Nephron progenitor cell (in vitro differentiated cells): ENCODE measurements at regions not wholly inside any gene's neighbourhood (a gene's known extent, or its start where the extent isn't known, plus 50 kb on each side); places are given as distances from the start of the nearest gene placed in this dataset.

ENCODE experiments used
- DNase-seq: peaks from one replicate; pipeline ENCODE4 v3.0.0; 2021
- H3K27ac Mint-ChIP-seq: 2 replicates; pipeline ENCODE4 v1.8.0; 2021; ENCODE audit warnings: mild to moderate bottlenecking, moderate library complexity, mixed read lengths
- H3K27me3 Mint-ChIP-seq: 2 replicates; pipeline ENCODE4 v1.8.0; 2021; ENCODE audit warnings: mild to moderate bottlenecking, low read depth, mixed read lengths; ENCODE audit not compliant: poor library complexity
- H3K36me3 Mint-ChIP-seq: 2 replicates; pipeline ENCODE4 v1.8.0; 2021; ENCODE audit warnings: low read depth, mixed read lengths
- H3K4me1 Mint-ChIP-seq: 2 replicates; pipeline ENCODE4 v1.8.0; 2021; ENCODE audit warnings: mixed read lengths
- H3K4me3 Mint-ChIP-seq: 2 replicates; pipeline ENCODE4 v1.8.0; 2021; ENCODE audit warnings: mild to moderate bottlenecking, moderate library complexity, mixed read lengths
- H3K9me3 Mint-ChIP-seq: 2 replicates; pipeline ENCODE4 v1.8.0; 2021; ENCODE audit warnings: mild to moderate bottlenecking, moderate library complexity, mixed read lengths
- CTCF ChIP-seq: fragments of 200-600 bp; sonication (generic); IDR thresholded peaks from 2 replicates; pipeline ENCODE4 v1.5.0; 2021; ENCODE audit warnings: antibody characterized with exemption

- no peak for TF ChIP-seq CTCF
- DNase-seq = no peak
- Mint-ChIP-seq H3K9me3 (no peaks in the 10 kb centered on the region), H3K4me3 (no peak overlapping the region), H3K27me3 (peaks cover 7% of the 10 kb centered on the region), H3K36me3 (no peaks in the 10 kb centered on the region), H3K4me1 (peaks cover 25% of the 10 kb centered on the region), H3K27ac (no peak overlapping the region)
These were observed 89.4 kb upstream of the GATA6 start for GRCh38 chr18:22080035-22080434.

- Mint-ChIP-seq H3K9me3 (no peaks in the 10 kb centered on the region), H3K27ac (no peak overlapping the region), H3K4me1 (peaks cover 26% of the 10 kb centered on the region), H3K4me3 (no peak overlapping the region), H3K27me3 (peaks cover 7% of the 10 kb centered on the region), H3K36me3 (no peaks in the 10 kb centered on the region)
- DNase-seq = no peak
- no peak for TF ChIP-seq CTCF
These were observed 87.0 kb upstream of the GATA6 start for GRCh38 chr18:22082408-22082807.

GRCh38 chr18:22084547-22084946 is 84.8 kb upstream of the GATA6 start:
- Mint-ChIP-seq H3K36me3 (no peaks in the 10 kb centered on the region), H3K27ac (no peak overlapping the region), H3K4me1 (peaks cover 36% of the 10 kb centered on the region), H3K4me3 (no peak overlapping the region), H3K9me3 (no peaks in the 10 kb centered on the region), H3K27me3 (peaks cover 3% of the 10 kb centered on the region)
- TF ChIP-seq CTCF = no peak
- no peak for DNase-seq

GRCh38 chr18:22086973-22087372 is 82.4 kb upstream of the GATA6 start:
- Mint-ChIP-seq H3K4me1 (peaks cover 25% of the 10 kb centered on the region), H3K9me3 (no peaks in the 10 kb centered on the region), H3K27me3 (peaks cover 3% of the 10 kb centered on the region), H3K4me3 (no peak overlapping the region), H3K36me3 (no peaks in the 10 kb centered on the region), H3K27ac (no peak overlapping the region)
- no peak for TF ChIP-seq CTCF
- DNase-seq = no peak

- H3K36me3 Mint-ChIP-seq = no peaks in the 10 kb centered on the region
- H3K27me3 Mint-ChIP-seq = peaks cover 3% of the 10 kb centered on the region
- H3K9me3 Mint-ChIP-seq = no peaks in the 10 kb centered on the region
- H3K27ac Mint-ChIP-seq = no peak overlapping the region
- DNase-seq = no peak
- H3K4me1 Mint-ChIP-seq = peaks cover 22% of the 10 kb centered on the region
- H3K4me3 Mint-ChIP-seq = no peak overlapping the region
- TF ChIP-seq CTCF = no peak
These were observed 81.4 kb upstream of the GATA6 start for GRCh38 chr18:22088029-22088428.

- no peak overlapping the region for H3K4me3 Mint-ChIP-seq
- no peaks in the 10 kb centered on the region for H3K9me3 Mint-ChIP-seq
- H3K27ac Mint-ChIP-seq = no peak overlapping the region
- no peak for TF ChIP-seq CTCF
- H3K4me1 Mint-ChIP-seq = peaks cover 19% of the 10 kb centered on the region
- no peaks in the 10 kb centered on the region for H3K36me3 Mint-ChIP-seq
- DNase-seq = no peak
- peaks cover 1% of the 10 kb centered on the region for H3K27me3 Mint-ChIP-seq
These were observed 80.3 kb upstream of the GATA6 start for GRCh38 chr18:22088996-22089640.
